Neural cell (in vitro differentiated cells): ENCODE measurements at regions not wholly inside any gene's neighbourhood (a gene's known extent, or its start where the extent isn't known, plus 50 kb on each side); places are given as distances from the start of the nearest gene placed in this dataset.

Source experiments
- H2AFZ ChIP-seq: fragments of 200-600, 300-800 bp; sonication (generic), shearing (Covaris generic); 2 replicates; pipeline ENCODE4 v1.6.0; 2014; ENCODE audit warnings: low read depth, mild to moderate bottlenecking, antibody characterized with exemption, low read length, moderate library complexity
- H3F3A ChIP-seq: fragments of 200-600 bp; shearing (Covaris generic); 2 replicates; pipeline ENCODE4 v1.6.1; 2016; ENCODE audit warnings: mild to moderate bottlenecking, moderate library complexity, mixed read lengths, antibody characterized with exemption, low read length; ENCODE audit not compliant: insufficient read depth, poor library complexity, severe bottlenecking
- H3K27ac ChIP-seq: fragments of 200-600, 300-800 bp; sonication (generic), shearing (Covaris generic); 2 replicates; pipeline ENCODE4 v1.5.1; 2014; ENCODE audit warnings: mild to moderate bottlenecking, low read length, moderate library complexity
- H3K27me3 ChIP-seq: fragments of 300-800, 200-600 bp; sonication (generic), shearing (Covaris generic); 2 replicates; pipeline ENCODE4 v1.6.0; 2014; ENCODE audit warnings: mild to moderate bottlenecking, low read depth, low read length, moderate library complexity; ENCODE audit not compliant: insufficient read depth
- H3K36me3 ChIP-seq: fragments of 300-800, 200-600 bp; sonication (generic), shearing (Covaris generic); 2 replicates; pipeline ENCODE4 v1.5.1; 2014; ENCODE audit warnings: mild to moderate bottlenecking, antibody characterized with exemption, low read length, moderate library complexity; ENCODE audit not compliant: insufficient read depth
- H3K4me2 ChIP-seq: fragments of 300-800, 200-600 bp; sonication (generic), shearing (Covaris generic); 2 replicates; pipeline ENCODE4 v1.6.0; 2014; ENCODE audit warnings: mild to moderate bottlenecking, low read length
- H3K4me3 ChIP-seq: fragments of 300-800, 200-600 bp; sonication (generic), shearing (Covaris generic); 2 replicates; pipeline ENCODE4 v1.5.1; 2014; ENCODE audit warnings: mild to moderate bottlenecking, low read length, moderate library complexity
- H3K79me2 ChIP-seq: fragments of 200-600 bp; shearing (Covaris generic); replicated peaks from 2 replicates; pipeline ENCODE4 v1.6.0; 2014; ENCODE audit warnings: mild to moderate bottlenecking, low read length, moderate library complexity; ENCODE audit not compliant: insufficient read depth
- H3K9ac ChIP-seq: fragments of 300-800, 200-600 bp; sonication (generic), shearing (Covaris generic); 2 replicates; pipeline ENCODE4 v1.6.1; 2016; ENCODE audit warnings: mild to moderate bottlenecking, low read length, mixed read lengths
- H3K9me2 ChIP-seq: fragments of 200-600 bp; shearing (Covaris generic); 2 replicates; pipeline ENCODE4 v1.6.1; 2016; ENCODE audit warnings: mild to moderate bottlenecking, low read length, mixed read lengths; ENCODE audit not compliant: insufficient read depth
- H3K9me3 ChIP-seq: fragments of 200-600, 300-800 bp; sonication (generic), shearing (Covaris generic); 2 replicates; pipeline ENCODE4 v1.6.1; 2016; ENCODE audit warnings: mild to moderate bottlenecking, mixed run types, low read length, moderate library complexity, mixed read lengths
- H4K20me1 ChIP-seq: fragments of 200-600 bp; shearing (Covaris generic); 2 replicates; pipeline ENCODE4 v1.6.1; 2016; ENCODE audit warnings: mild to moderate bottlenecking, mixed run types; ENCODE audit not compliant: insufficient read depth
- EP300 ChIP-seq: fragments of 450-650 bp; conservative IDR thresholded peaks from 2 replicates; pipeline ENCODE4 v1.6.1; 2014; ENCODE audit warnings: antibody characterized with exemption, mild to moderate bottlenecking, moderate library complexity; ENCODE audit not compliant: poor library complexity, severe bottlenecking
- EZH2 ChIP-seq: fragments of 200-600, 300-800 bp; shearing (Covaris generic), sonication (generic); IDR thresholded peaks from 2 replicates; pipeline ENCODE4 v1.6.1; 2014; ENCODE audit warnings: antibody characterized with exemption, low read length, borderline replicate concordance, mild to moderate bottlenecking; ENCODE audit not compliant: insufficient read depth, poor library complexity, severe bottlenecking
- MXI1 ChIP-seq: fragments of 450-650 bp; conservative IDR thresholded peaks from 2 replicates; pipeline ENCODE4 v1.6.1; 2014; ENCODE audit warnings: antibody characterized with exemption, mild to moderate bottlenecking; ENCODE audit not compliant: poor library complexity, severe bottlenecking
- POLR2AphosphoS5 ChIP-seq: IDR thresholded peaks from 2 replicates; pipeline ENCODE4 v1.6.1; 2012
- RAD21 ChIP-seq: fragments of 450-650 bp; conservative IDR thresholded peaks from 2 replicates; pipeline ENCODE4 v1.6.1; 2014; ENCODE audit warnings: antibody characterized with exemption, mild to moderate bottlenecking, moderate library complexity
- REST ChIP-seq: IDR thresholded peaks from 2 replicates; pipeline ENCODE4 v1.6.1; 2012; ENCODE audit warnings: borderline replicate concordance
- SMC3 ChIP-seq: fragments of 450-650 bp; conservative IDR thresholded peaks from 2 replicates; pipeline ENCODE4 v1.6.1; 2014; ENCODE audit warnings: antibody characterized with exemption, mild to moderate bottlenecking, moderate library complexity; ENCODE audit not compliant: poor library complexity
- TAF1 ChIP-seq: IDR thresholded peaks from 2 replicates; pipeline ENCODE4 v1.6.1; 2012; ENCODE audit warnings: low read depth
- TF ChIP-seq, protein P1 (sequence below): fragments of 450-650 bp; IDR thresholded peaks from 2 replicates; pipeline ENCODE4 v1.5.1; 2014; ENCODE audit warnings: antibody characterized with exemption, mild to moderate bottlenecking, moderate library complexity; ENCODE audit not compliant: poor library complexity, severe bottlenecking

- Histone ChIP-seq H3F3A (no peaks in the 10 kb centered on the region), H3K36me3 (no peaks in the 10 kb centered on the region), H3K4me2 (no peak overlapping the region), H3K79me2 (no peaks in the 10 kb centered on the region), H3K9me3 (no peaks in the 10 kb centered on the region), H3K27me3 (no peaks in the 10 kb centered on the region), H3K27ac (no peak overlapping the region), H3K9me2 (no peaks in the 10 kb centered on the region), H4K20me1 (no peaks in the 10 kb centered on the region), H3K9ac (no peak overlapping the region), H2AFZ (no peak overlapping the region), H3K4me3 (no peak overlapping the region)
- TF ChIP-seq RAD21: no peak
- peak; percentile 57 for TF ChIP-seq POLR2AphosphoS5
- TF ChIP-seq EP300: peak; percentile 90
- TF ChIP-seq EZH2: no peak
These were observed 162.2 kb upstream of the NDST4 start for GRCh38 chr4:115275615-115276014.

DNA sequence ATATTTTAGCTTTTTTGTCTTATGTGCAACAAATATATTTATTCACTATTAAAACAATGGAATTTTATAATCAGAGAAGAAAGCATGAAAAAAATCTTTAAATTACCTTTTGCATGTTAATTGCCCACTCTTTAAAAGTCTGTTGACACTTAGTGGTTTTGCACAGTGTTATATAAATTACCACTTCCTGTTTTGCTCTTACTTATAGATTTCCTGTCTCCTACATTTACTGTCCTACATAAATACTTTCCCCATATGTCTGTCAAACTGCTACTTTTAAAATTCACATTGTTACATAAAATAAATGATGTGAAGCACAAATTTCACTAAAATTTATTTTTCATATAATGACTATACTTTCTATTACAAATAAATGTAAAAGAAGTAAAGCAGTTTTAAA is 161.1 kb upstream of the NDST4 start:
- Histone ChIP-seq H3K79me2 (no peaks in the 10 kb centered on the region), H3K9me3 (no peaks in the 10 kb centered on the region), H3F3A (no peaks in the 10 kb centered on the region), H3K9ac (no peak overlapping the region), H3K36me3 (no peaks in the 10 kb centered on the region), H3K9me2 (no peaks in the 10 kb centered on the region), H3K27me3 (no peaks in the 10 kb centered on the region), H4K20me1 (no peaks in the 10 kb centered on the region), H2AFZ (no peak overlapping the region), H3K4me3 (no peak overlapping the region), H3K27ac (no peak overlapping the region), H3K4me2 (no peak overlapping the region)
- TF ChIP-seq RAD21 (no peak), SMC3 (no peak), POLR2AphosphoS5 (no peak), EP300 (no peak), MXI1 (no peak), REST (no peak), EZH2 (no peak), TAF1 (no peak)
- TF ChIP-seq, protein P1, sequence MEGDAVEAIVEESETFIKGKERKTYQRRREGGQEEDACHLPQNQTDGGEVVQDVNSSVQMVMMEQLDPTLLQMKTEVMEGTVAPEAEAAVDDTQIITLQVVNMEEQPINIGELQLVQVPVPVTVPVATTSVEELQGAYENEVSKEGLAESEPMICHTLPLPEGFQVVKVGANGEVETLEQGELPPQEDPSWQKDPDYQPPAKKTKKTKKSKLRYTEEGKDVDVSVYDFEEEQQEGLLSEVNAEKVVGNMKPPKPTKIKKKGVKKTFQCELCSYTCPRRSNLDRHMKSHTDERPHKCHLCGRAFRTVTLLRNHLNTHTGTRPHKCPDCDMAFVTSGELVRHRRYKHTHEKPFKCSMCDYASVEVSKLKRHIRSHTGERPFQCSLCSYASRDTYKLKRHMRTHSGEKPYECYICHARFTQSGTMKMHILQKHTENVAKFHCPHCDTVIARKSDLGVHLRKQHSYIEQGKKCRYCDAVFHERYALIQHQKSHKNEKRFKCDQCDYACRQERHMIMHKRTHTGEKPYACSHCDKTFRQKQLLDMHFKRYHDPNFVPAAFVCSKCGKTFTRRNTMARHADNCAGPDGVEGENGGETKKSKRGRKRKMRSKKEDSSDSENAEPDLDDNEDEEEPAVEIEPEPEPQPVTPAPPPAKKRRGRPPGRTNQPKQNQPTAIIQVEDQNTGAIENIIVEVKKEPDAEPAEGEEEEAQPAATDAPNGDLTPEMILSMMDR: no peak

- H3K9me3 ChIP-seq: no peaks in the 10 kb centered on the region
- no peak overlapping the region for H3K4me2 ChIP-seq
- no peak overlapping the region for H2AFZ ChIP-seq
- H3K27me3 ChIP-seq: no peaks in the 10 kb centered on the region
- H3K36me3 ChIP-seq: no peaks in the 10 kb centered on the region
- no peaks in the 10 kb centered on the region for H3F3A ChIP-seq
- no peak overlapping the region for H3K9ac ChIP-seq
- no peak overlapping the region for H3K4me3 ChIP-seq
- TF ChIP-seq POLR2AphosphoS5 (no peak), EZH2 (no peak), MXI1 (no peak), RAD21 (no peak), SMC3 (no peak), REST (no peak), EP300 (no peak), TAF1 (no peak)
- TF ChIP-seq, protein P1: no peak
- H3K79me2 ChIP-seq: no peaks in the 10 kb centered on the region
- no peak overlapping the region for H3K27ac ChIP-seq
- no peaks in the 10 kb centered on the region for H3K9me2 ChIP-seq
- no peaks in the 10 kb centered on the region for H4K20me1 ChIP-seq
These were observed 159.2 kb upstream of the NDST4 start for GRCh38 chr4:115272594-115272993.
